Urothelium cell line (cell line): ENCODE measurements at regions not wholly inside any gene's neighbourhood (a gene's known extent, or its start where the extent isn't known, plus 50 kb on each side); places are given as distances from the start of the nearest gene placed in this dataset.
"Not testable (repeated sequence)": the region's sequence is repeated elsewhere in the genome, so short reads cannot be mapped to it uniquely, and the experiment has no call there.

Experiments used
- DNase-seq: peaks from one replicate; pipeline ENCODE4 v3.0.0; 2011; ENCODE audit warnings: low spot score, mixed read lengths
- FAIRE-seq: peaks from 2 replicates; lab custom pipeline; 2011; peaks lifted over from hg19 to GRCh38; lab: Jason Lieb, UNC

- FAIRE-seq (no peak), DNase-seq (no peak)
These were observed 726.2 kb downstream of the USP25 start for GRCh38 chr21:16455978-16456377.

DNA sequence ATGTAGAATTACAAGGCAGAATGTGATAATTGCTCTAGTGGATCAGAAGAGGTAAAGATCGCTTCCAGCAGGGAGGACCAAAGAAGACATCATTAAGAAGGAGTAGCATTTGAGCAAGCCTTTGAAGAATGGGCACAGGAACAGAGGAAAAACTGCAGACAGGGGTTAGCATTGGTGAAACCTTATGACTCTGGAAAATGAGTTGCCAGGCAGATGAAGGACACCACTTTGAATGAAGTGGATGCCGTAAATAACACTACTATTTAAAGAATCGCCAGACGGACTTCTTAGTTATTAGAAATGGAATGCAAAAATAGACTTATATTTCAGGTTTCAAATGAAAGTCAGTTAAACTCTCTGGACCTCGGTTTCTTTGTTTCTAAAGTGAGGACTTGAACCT lies 727.7 kb downstream of the USP25 start:
- no peak for DNase-seq
- no peak for FAIRE-seq

DNA sequence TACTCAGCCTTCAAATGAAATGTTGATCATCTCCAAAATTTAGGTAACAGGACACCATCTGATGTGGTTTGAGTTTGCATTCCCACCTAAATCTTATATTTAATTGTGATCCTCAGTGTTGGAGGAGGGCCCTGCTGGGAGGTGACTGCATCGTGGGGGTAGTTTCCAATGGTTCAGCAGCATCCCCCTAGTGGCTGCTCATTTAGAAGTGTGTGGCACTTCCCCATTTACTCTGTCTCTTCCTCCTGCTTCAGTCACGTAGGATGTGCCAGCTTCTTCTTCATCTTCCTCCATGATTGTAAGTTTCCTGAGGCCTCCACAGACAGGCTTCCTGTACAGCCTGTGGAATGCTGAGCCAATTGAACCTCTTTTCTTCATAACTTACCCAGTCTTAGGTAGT lies 731.2 kb downstream of the USP25 start:
- DNase-seq, result no peak
- FAIRE-seq, result no peak

- not testable (repeated sequence) for FAIRE-seq, DNase-seq
These were observed 734.6 kb downstream of the USP25 start for GRCh38 chr21:16464211-16464889.

GRCh38 chr21:16468184-16468583 lies 738.4 kb downstream of the USP25 start:
- DNase-seq (no peak), FAIRE-seq (no peak)

DNA sequence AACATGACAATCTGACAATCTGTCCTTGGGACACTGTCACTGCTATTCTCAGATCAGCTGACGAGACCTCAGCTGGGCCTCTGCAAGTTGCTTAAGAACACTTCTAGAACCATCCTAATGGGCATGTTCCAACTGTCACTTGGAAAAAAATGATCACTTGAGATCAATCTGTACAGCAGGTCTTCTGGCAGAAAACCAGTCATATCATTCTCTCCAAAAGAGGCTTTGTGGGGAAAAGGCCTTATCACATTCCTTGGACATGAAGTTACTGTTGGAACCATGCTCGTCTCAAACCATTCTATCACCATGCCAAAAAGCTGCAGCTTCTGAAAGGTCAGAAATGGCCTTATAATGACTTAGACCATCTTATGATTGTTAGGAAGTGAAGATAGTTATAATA lies 744.2 kb downstream of the USP25 start:
- FAIRE-seq, result no peak
- no peak for DNase-seq

GRCh38 chr21:16476056-16476825 lies 746.5 kb downstream of the USP25 start:
- DNase-seq (no peak), FAIRE-seq (no peak)

DNA sequence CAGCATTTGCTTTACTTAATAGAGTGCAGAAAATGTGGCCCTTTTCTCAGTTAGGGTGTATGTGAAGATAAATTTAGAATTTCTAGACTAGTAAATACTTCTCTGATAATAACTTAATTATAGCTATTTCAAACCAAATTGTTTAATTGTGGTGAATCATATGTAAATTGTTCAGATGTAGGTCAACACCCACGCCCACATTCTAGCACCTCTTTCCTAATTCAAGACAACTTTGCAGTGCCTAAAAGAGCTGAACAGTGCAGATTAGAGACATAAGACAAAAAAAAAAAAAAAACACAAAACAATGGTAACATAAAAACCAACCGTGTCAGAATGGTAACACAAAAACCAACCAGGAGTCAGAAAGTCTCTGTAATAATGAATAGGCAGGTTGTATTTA lies 758.3 kb downstream of the USP25 start:
- FAIRE-seq, result no peak
- DNase-seq, result no peak

DNA sequence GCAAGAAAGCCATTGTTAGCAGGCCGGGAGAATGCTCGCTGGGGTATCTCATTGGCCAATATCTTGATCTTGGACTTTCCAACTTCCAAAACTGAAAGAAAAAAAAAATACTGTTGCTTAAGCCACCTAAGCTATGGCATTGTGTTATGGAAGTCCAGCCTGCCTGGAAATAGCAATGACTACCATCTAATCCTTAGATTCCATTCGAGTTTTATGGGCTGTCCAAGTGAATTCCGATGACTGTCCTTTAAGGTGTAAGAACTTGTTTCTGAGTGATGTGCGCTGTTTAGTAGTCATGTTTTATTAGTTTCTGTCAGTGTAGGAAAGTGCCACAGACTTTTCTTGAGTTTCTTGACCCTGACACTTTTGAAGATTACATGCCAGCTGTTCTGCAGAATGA lies 762.6 kb downstream of the USP25 start:
- no peak for FAIRE-seq
- no peak for DNase-seq

GRCh38 chr21:16492892-16493291 lies 763.1 kb downstream of the USP25 start:
- no peak for DNase-seq
- FAIRE-seq, result no peak

DNA sequence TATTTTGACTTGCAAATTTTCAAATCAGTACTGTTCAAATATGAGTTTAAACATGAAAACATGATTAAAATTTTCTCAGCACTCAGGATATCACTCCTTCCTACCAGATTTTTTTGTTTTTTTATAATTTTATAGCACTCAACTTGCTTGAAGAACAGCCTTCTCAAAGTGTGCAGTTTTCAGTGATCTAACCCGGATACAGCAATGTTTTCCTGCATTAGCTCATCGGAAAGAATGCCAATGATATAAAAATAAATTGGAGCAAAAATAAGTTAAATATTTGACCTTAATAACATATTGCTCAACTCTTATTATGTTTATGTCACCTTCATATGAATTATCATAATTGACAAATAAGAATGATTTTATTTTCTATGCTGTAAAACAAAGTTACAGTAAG lies 766.8 kb downstream of the USP25 start:
- FAIRE-seq (no peak), DNase-seq (no peak)

GRCh38 chr21:16500271-16500670 lies 770.5 kb downstream of the USP25 start:
- no peak for DNase-seq
- no peak for FAIRE-seq

DNA sequence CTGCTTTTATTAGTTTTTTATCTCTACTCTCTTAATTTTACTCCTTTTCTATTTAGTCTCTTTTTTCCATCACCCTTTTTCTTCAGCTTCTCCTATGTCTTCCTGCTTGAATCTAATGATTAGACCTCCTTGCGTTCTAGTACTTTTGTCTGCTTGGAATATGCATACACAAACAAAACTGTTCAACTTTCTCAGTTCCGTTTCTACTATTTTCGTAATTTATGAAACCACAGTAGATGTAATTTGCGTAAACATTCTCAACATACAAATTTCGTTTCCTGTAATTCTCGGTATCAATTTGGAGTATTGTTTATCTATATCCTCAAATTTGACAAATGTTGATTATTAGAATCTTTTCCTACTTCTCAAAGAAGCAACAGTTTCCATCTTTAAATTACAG lies 772.5 kb downstream of the USP25 start:
- DNase-seq (no peak), FAIRE-seq (no peak)

DNA sequence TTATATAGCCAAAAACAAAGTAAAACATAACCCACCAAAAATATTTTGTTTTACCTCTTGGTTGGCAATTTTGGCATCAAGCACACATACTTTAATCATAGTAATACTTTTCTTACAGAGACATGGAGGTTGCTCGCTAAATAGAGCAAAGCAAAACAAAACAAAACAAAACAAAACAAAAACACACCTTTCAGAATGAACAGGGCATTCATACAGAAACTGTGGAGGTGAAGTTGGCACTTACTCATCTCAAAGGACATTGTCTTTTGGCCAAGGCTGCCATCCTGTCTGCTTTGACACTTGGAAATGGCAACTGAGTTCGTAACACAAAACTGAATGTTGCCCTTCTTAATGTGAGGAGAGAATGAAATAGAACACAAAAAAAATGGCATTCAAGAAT lies 773.1 kb downstream of the USP25 start:
- DNase-seq, result no peak
- no peak for FAIRE-seq

GRCh38 chr21:16504281-16504680 lies 774.5 kb downstream of the USP25 start:
- DNase-seq, result no peak
- no peak for FAIRE-seq

DNA sequence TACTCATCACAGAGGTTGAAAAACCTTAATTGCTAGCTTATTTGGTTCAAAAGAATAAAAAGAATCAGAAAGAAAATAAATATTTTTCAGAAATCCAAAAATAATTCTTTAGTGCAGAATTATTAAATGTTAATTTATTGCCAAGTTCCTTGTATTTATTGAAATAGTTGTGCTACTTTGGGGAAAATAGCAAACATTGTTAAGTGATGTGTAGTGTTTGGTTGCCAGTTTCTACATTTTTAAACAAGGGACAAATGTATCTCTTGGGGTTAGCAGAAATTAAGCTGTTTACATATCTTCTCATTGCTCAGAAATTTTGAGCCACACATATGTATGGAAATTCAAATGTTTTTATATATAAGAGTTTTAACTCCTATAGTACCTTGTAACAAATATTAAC lies 775.0 kb downstream of the USP25 start:
- FAIRE-seq (no peak), DNase-seq (no peak)

DNA sequence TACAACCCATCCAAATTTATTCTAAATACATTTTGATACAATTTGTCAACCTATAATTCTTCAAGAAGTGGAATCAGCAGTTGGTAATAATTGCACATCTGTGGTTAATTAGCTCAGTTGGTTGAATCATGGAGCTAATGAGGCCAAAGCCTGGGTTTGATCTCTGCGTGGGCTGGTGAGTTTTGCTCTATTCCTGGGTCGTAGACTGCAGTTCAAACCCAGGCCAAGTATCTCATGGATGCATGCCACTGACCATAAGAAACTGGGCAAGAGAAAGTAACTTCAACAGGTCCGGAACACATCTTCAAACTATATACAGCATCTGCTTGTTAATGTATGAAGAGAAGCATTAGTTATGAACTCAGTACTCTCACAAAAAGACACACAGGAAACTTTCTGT lies 779.7 kb downstream of the USP25 start:
- FAIRE-seq, result no peak
- DNase-seq, result no peak

- FAIRE-seq, result peak; percentile 20
These were observed 784.5 kb downstream of the USP25 start for GRCh38 chr21:16514316-16514715.

DNA sequence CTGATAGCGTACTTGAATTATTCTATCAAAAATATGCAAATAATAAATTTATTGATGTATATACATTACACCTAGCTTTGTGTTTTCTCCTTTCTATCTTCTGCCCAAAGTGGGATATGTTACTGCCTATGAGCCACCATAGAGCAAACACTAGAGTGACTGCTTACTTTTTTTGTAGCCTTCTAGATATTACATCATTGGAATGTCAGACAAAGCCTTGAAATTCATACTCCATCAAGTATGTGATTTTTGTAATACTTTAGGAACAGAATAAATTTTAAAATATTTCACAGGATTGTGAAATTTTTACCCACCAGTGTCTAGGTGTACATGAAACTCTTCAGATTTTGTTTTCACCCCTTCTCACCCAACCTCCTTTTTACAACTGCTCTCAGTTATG lies 787.6 kb downstream of the USP25 start:
- FAIRE-seq, result no peak

More at GRCh38 chr21:16514316-16514715, 784.5 kb downstream of the USP25 start:
- no peak for DNase-seq

GRCh38 chr21:16519036-16519435 lies 789.3 kb downstream of the USP25 start:
- FAIRE-seq (no peak), DNase-seq (no peak)

More for the DNA sequence above, 787.6 kb downstream of the USP25 start:
- no peak for DNase-seq

DNA sequence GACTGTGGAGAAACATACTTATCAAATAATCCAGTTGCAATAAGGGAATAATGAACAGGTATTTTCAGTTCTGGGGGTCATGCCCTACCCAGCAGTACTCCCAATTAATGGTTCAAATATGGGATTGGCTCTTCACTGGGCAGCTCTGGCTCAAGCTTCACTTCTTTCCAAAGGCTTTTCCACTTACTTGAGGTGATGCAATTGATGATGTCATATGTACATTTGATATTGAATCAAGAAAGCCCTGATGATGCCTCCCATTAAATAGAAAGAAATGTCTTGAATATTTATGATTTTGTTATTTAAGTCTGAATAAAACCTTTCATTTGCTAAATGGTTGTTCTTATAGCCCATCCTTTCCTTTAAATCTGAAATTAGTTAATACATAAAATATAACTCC lies 789.9 kb downstream of the USP25 start:
- FAIRE-seq, result no peak
- no peak for DNase-seq

- FAIRE-seq (no peak), DNase-seq (no peak)
These were observed 792.8 kb downstream of the USP25 start for GRCh38 chr21:16522548-16522947.
